Gastroesophageal sphincter (tissue), 4 donors: ENCODE measurements at regions not wholly inside any gene's neighbourhood (a gene's known extent, or its start where the extent isn't known, plus 50 kb on each side); places are given as distances from the start of the nearest gene placed in this dataset.

Experiments
- ATAC-seq: fragments of 150-250 bp; one replicate; pipeline ENCODE4 v1.9.1; 2016; ENCODE audit warnings: mild to moderate bottlenecking, moderate library complexity
- H3K27ac ChIP-seq, 4 donors: fragments of 200-600 bp; sonication (generic) in 3 of 4; 1 replicate in 3 of 4; 2 replicates in 1 of 4; pipeline ENCODE4 v1.5.1; 2016 to 2019
- H3K27me3 ChIP-seq: fragments of 200-600 bp; sonication (generic); one replicate; pipeline ENCODE4 v1.5.1; 2019
- H3K36me3 ChIP-seq, 2 donors: fragments of 200-600 bp; sonication (generic); one replicate each; pipeline ENCODE4 v1.5.1; 2019; ENCODE audit warnings: control low read depth in 1 of 2
- H3K4me1 ChIP-seq, 3 donors: fragments of 200-600 bp; sonication (generic); 1 replicate in 2 of 3; 2 replicates in 1 of 3; pipeline ENCODE4 v1.5.1; 2016 to 2019; ENCODE audit warnings: control low read depth in 2 of 3
- H3K4me3 ChIP-seq, 2 donors: fragments of 200-600 bp; sonication (generic); one replicate each; pipeline ENCODE4 v1.5.1; 2019; ENCODE audit warnings: mild to moderate bottlenecking in 1 of 2, moderate library complexity in 1 of 2
- H3K9me3 ChIP-seq, 3 donors: fragments of 200-600 bp; sonication (generic); one replicate each; pipeline ENCODE4 v1.5.1; 2017 to 2019; ENCODE audit warnings: control low read depth in 2 of 3
- EP300 ChIP-seq: sonication (generic); formaldehyde crosslinking; IDR thresholded peaks from one replicate; pipeline ENCODE4 v1.6.1; 2017; ENCODE audit warnings: antibody characterized with exemption, mild to moderate bottlenecking
- POLR2A ChIP-seq, 2 donors: fragments of 450-650 bp; IDR thresholded peaks; one replicate each; pipeline ENCODE4 v1.6.1; 2017; ENCODE audit warnings: antibody characterized with exemption in 2 of 2, mild to moderate bottlenecking in 2 of 2, moderate library complexity in 1 of 2
- POLR2AphosphoS5 ChIP-seq: sonication (generic); formaldehyde crosslinking; IDR thresholded peaks from one replicate; pipeline ENCODE4 v1.6.1; 2017; ENCODE audit warnings: antibody characterized with exemption
- WGBS, 2 donors: methylation state at CpG; one replicate each; pipeline ENCODE4 v1.1.5; 2018; ENCODE audit warnings: low coverage in 1 of 2; 5-methylcytosine and 5-hydroxymethylcytosine counted together
- TF ChIP-seq, protein P1 (sequence below), 4 experiments: fragments of 200-600 bp in 2 of 4; fragments of 450-650 bp in 2 of 4; sonication (generic) in 1 of 4; IDR thresholded peaks; one replicate each; pipeline ENCODE4 v1.5.1; 2017 to 2019; ENCODE audit warnings: antibody characterized with exemption in 4 of 4, mild to moderate bottlenecking in 2 of 4, moderate library complexity in 2 of 4

DNA sequence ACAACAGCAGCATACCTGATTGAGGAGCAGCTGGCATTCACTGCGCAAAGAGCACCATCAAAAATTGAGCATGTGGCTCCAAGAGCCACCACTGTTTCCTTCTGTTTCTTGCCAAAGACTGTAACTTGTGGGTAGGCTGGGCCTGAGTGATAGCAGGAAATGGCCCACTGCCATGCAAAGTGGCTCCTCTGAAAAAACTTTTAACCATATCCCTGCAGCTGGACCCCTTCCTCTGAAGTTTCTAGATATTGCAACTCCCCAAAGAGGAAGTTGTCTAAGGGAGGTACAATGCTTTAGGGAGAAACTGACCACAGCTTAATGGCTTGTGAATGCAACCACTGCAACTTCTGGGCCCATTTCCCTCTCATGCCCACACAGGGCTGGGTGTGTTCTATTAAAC lies 355.4 kb upstream of the PDE4D start:
- H3K9me3 ChIP-seq: peaks cover 0 to 7% (median 0%) of the 10 kb centered on the region in 3 donors
- no peaks in the 10 kb centered on the region for H3K36me3 ChIP-seq
- H3K27ac ChIP-seq: no peak overlapping the region
- ATAC-seq: peak; percentile 72
- no peaks in the 10 kb centered on the region for H3K27me3 ChIP-seq
- no peaks in the 10 kb centered on the region for H3K4me1 ChIP-seq
- TF ChIP-seq POLR2AphosphoS5 (no peak), EP300 (no peak), POLR2A (IDR thresholded peaks at IDR 0.05) (no peak)
- TF ChIP-seq, protein P1, sequence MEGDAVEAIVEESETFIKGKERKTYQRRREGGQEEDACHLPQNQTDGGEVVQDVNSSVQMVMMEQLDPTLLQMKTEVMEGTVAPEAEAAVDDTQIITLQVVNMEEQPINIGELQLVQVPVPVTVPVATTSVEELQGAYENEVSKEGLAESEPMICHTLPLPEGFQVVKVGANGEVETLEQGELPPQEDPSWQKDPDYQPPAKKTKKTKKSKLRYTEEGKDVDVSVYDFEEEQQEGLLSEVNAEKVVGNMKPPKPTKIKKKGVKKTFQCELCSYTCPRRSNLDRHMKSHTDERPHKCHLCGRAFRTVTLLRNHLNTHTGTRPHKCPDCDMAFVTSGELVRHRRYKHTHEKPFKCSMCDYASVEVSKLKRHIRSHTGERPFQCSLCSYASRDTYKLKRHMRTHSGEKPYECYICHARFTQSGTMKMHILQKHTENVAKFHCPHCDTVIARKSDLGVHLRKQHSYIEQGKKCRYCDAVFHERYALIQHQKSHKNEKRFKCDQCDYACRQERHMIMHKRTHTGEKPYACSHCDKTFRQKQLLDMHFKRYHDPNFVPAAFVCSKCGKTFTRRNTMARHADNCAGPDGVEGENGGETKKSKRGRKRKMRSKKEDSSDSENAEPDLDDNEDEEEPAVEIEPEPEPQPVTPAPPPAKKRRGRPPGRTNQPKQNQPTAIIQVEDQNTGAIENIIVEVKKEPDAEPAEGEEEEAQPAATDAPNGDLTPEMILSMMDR (IDR thresholded peaks at IDR 0.05): no peak
- no peak overlapping the region for H3K4me3 ChIP-seq
- 60% methylated on average over 1 of the region's 1 CpG; no CpG with 5 or more reads in 1 of the 2 donors for WGBS, 2 donors

DNA sequence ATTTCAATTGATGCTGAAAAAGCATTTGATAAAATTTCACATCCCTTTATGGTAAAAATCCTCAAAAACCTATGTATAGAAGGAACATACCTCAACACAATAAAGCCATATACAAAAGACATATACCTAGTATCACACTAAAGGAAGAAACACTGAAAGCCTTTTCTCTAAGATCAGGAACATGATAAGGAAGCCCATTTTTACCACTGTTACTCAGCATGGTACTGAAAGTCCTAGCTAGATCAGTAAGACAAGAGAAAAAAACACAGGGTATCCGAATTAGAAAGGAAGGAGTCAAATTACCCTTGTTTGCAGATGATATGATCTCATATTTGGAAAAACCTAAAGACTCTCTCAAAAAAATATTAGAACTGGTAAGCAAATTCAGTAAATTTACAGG lies 350.2 kb upstream of the PDE4D start:
- H3K9me3 ChIP-seq: peaks cover 0 to 34% (median 0%) of the 10 kb centered on the region in 3 donors
- no peaks in the 10 kb centered on the region for H3K4me1 ChIP-seq
- 53 to 75% methylated on average over 1 of the region's 1 CpG for WGBS, 2 donors
- ATAC-seq: no peak
- no peak overlapping the region for H3K27ac ChIP-seq
- TF ChIP-seq EP300 (no peak), POLR2A (IDR thresholded peaks at IDR 0.05) (no peak), POLR2AphosphoS5 (no peak)
- TF ChIP-seq, protein P1 (IDR thresholded peaks at IDR 0.05): no peak
- H3K27me3 ChIP-seq: no peaks in the 10 kb centered on the region
- H3K36me3 ChIP-seq: no peaks in the 10 kb centered on the region
- H3K4me3 ChIP-seq: no peak overlapping the region

GRCh38 chr5:60232036-60232795 lies 338.7 kb upstream of the PDE4D start:
- ATAC-seq: no peak
- Histone ChIP-seq H3K4me3 (no peak overlapping the region), H3K36me3 (no peaks in the 10 kb centered on the region), H3K9me3 (no peaks in the 10 kb centered on the region), H3K27me3 (no peaks in the 10 kb centered on the region), H3K27ac (no peak overlapping the region), H3K4me1 (no peaks in the 10 kb centered on the region)
- TF ChIP-seq EP300 (no peak), POLR2AphosphoS5 (no peak), POLR2A (IDR thresholded peaks at IDR 0.05) (no peak)
- TF ChIP-seq, protein P1 (IDR thresholded peaks at IDR 0.05): no peak
- WGBS, 2 donors: 76 to 90% methylated on average over 2 of the region's 2 CpGs

DNA sequence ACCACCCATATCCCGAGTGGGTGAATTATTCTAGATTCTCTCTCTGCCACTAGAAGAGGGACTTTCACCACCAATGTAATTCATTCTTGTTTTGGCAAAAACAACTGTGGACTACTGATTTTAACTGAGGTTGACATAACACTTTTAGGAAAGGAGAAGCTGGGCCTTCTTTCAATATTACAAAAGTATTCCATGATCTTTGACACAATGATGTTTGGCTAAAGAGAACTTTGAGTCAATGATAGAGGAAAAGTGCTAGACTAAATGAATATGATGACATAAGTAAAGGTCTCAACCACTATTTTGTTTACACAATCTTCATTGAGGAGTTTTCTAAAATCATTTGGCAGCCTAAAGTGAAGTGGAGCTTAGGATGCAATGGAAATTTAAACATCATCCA lies 336.9 kb upstream of the PDE4D start:
- no peaks in the 10 kb centered on the region for H3K27me3 ChIP-seq
- no peak overlapping the region for H3K4me3 ChIP-seq
- 85 to 89% methylated on average over 1 of the region's 1 CpG for WGBS, 2 donors
- H3K27ac ChIP-seq: no peak overlapping the region
- H3K36me3 ChIP-seq: no peaks in the 10 kb centered on the region
- TF ChIP-seq POLR2AphosphoS5 (no peak), POLR2A (IDR thresholded peaks at IDR 0.05) (no peak), EP300 (no peak)
- TF ChIP-seq, protein P1 (IDR thresholded peaks at IDR 0.05): no peak
- no peaks in the 10 kb centered on the region for H3K4me1 ChIP-seq
- H3K9me3 ChIP-seq: no peaks in the 10 kb centered on the region
- ATAC-seq: no peak

- no peak for ATAC-seq
- no peaks in the 10 kb centered on the region for H3K27me3 ChIP-seq
- no peaks in the 10 kb centered on the region for H3K36me3 ChIP-seq
- no peaks in the 10 kb centered on the region for H3K9me3 ChIP-seq
- H3K4me3 ChIP-seq: no peak overlapping the region
- TF ChIP-seq EP300 (no peak), POLR2A (IDR thresholded peaks at IDR 0.05) (no peak), POLR2AphosphoS5 (no peak)
- TF ChIP-seq, protein P1 (IDR thresholded peaks at IDR 0.05): no peak
- no peaks in the 10 kb centered on the region for H3K4me1 ChIP-seq
- H3K27ac ChIP-seq: no peak overlapping the region
Measured at GRCh38 chr5:60229691-60230185, 336.2 kb upstream of the PDE4D start.
